MM.1S (cell line): ENCODE measurements at regions not wholly inside any gene's neighbourhood (a gene's known extent, or its start where the extent isn't known, plus 50 kb on each side); places are given as distances from the start of the nearest gene placed in this dataset.

Experiments used
- DNase-seq: peaks from one replicate; pipeline ENCODE4 v3.0.0-alpha.2; 2015
- H2AFZ ChIP-seq: fragments of 300-600 bp; sonication (generic); 2 replicates; pipeline ENCODE4 v1.6.0; 2016; ENCODE audit warnings: antibody characterized with exemption, low read length
- H3F3A ChIP-seq: fragments of 300-600 bp; sonication (generic); 2 replicates; pipeline ENCODE4 v1.6.1; 2016; ENCODE audit warnings: mild to moderate bottlenecking, antibody characterized with exemption, low read length, moderate library complexity, mixed read lengths; ENCODE audit not compliant: insufficient read depth
- H3K27ac ChIP-seq: fragments of 300-600 bp; sonication (generic); 2 replicates; pipeline ENCODE4 v1.5.1; 2016; ENCODE audit warnings: mild to moderate bottlenecking, low read length
- H3K27me3 ChIP-seq: fragments of 300-600 bp; sonication (generic); replicated peaks from 2 replicates; pipeline ENCODE4 v1.6.0; 2016; ENCODE audit warnings: low read length; ENCODE audit not compliant: insufficient read depth
- H3K36me3 ChIP-seq: fragments of 300-600 bp; sonication (generic); replicated peaks from 2 replicates; pipeline ENCODE4 v1.6.1; 2016; ENCODE audit warnings: mild to moderate bottlenecking, low read length, mixed read lengths; ENCODE audit not compliant: insufficient read depth
- H3K4me1 ChIP-seq: fragments of 300-600 bp; sonication (generic); 2 replicates; pipeline ENCODE4 v1.6.1; 2016; ENCODE audit warnings: low read length, mixed read lengths
- H3K4me2 ChIP-seq: fragments of 300-600 bp; sonication (generic); 2 replicates; pipeline ENCODE4 v1.6.0; 2016; ENCODE audit warnings: low read depth, low read length
- H3K4me3 ChIP-seq: fragments of 300-600 bp; sonication (generic); 2 replicates; pipeline ENCODE4 v1.5.1; 2016; ENCODE audit warnings: low read length, mixed read lengths
- H3K79me2 ChIP-seq: fragments of 300-600 bp; sonication (generic); 2 replicates; pipeline ENCODE4 v1.6.1; 2016; ENCODE audit warnings: mixed run types, low read length, mixed read lengths
- H3K9ac ChIP-seq: fragments of 300-600 bp; sonication (generic); 2 replicates; pipeline ENCODE4 v1.6.1; 2016; ENCODE audit warnings: low read length, mixed read lengths
- H3K9me2 ChIP-seq: fragments of 300-600 bp; sonication (generic); replicated peaks from 2 replicates; pipeline ENCODE4 v1.6.1; 2016; ENCODE audit warnings: mild to moderate bottlenecking, low read length, mixed read lengths; ENCODE audit not compliant: insufficient read depth
- H3K9me3 ChIP-seq: fragments of 300-600 bp; sonication (generic); replicated peaks from 2 replicates; pipeline ENCODE4 v1.6.1; 2016; ENCODE audit warnings: mild to moderate bottlenecking, low read length, mixed read lengths; ENCODE audit not compliant: insufficient read depth
- H4K20me1 ChIP-seq: fragments of 300-600 bp; sonication (generic); 2 replicates; pipeline ENCODE4 v1.6.1; 2016; ENCODE audit warnings: mild to moderate bottlenecking, low read length, moderate library complexity, mixed read lengths; ENCODE audit not compliant: insufficient read depth
- EZH2 ChIP-seq: fragments of 300-600 bp; sonication (generic); optimal IDR thresholded peaks from 2 replicates; pipeline ENCODE3; 2017; ENCODE audit warnings: low read depth, mild to moderate bottlenecking, antibody characterized with exemption, low read length, mixed read lengths
- EZH2phosphoT487 ChIP-seq: fragments of 300-600 bp; sonication (generic); IDR thresholded peaks from 2 replicates; pipeline ENCODE4 v1.6.1; 2018; ENCODE audit warnings: antibody characterized with exemption, low read length
- TF ChIP-seq, protein P1 (sequence below): fragments of 300-600 bp; sonication (generic); IDR thresholded peaks from 2 replicates; pipeline ENCODE4 v1.5.1; 2016; ENCODE audit warnings: antibody characterized with exemption, low read length, mixed read lengths

DNA sequence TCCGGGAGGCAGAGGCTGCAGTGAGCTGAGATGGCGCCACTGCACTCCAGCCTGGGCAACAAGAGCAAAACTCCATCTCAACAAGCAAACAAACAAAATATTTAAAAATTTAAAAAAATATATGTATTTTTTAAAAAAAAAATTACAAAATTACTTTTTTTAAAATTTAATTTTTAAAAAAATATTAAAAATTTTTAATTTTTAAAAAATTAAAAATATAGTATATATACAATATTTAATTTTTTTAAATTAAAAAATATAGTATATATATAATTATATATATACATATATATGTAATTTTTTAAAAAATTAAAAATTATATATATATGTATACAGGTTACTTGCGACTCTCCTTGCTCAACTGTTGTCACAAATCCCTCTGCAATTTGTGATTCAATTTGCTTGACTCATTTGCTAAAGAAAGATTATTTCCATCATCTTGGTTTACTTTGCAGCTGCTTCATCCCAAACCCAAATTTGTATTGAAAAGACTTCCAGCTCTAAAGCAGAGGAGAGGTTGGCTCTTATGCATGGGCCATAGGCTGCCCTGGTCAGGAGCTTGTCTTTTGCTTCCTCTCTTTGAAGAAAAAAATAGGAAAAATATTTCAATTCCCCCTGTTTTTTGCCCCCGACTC lies 247.4 kb upstream of the IRX3 start:
- TF ChIP-seq, protein P1, sequence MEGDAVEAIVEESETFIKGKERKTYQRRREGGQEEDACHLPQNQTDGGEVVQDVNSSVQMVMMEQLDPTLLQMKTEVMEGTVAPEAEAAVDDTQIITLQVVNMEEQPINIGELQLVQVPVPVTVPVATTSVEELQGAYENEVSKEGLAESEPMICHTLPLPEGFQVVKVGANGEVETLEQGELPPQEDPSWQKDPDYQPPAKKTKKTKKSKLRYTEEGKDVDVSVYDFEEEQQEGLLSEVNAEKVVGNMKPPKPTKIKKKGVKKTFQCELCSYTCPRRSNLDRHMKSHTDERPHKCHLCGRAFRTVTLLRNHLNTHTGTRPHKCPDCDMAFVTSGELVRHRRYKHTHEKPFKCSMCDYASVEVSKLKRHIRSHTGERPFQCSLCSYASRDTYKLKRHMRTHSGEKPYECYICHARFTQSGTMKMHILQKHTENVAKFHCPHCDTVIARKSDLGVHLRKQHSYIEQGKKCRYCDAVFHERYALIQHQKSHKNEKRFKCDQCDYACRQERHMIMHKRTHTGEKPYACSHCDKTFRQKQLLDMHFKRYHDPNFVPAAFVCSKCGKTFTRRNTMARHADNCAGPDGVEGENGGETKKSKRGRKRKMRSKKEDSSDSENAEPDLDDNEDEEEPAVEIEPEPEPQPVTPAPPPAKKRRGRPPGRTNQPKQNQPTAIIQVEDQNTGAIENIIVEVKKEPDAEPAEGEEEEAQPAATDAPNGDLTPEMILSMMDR: no peak
- TF ChIP-seq EZH2: no peak
- Histone ChIP-seq H3F3A (no peaks in the 10 kb centered on the region), H4K20me1 (no peaks in the 10 kb centered on the region), H3K4me3 (no peak overlapping the region), H3K4me1 (no peaks in the 10 kb centered on the region), H3K79me2 (no peaks in the 10 kb centered on the region), H3K27me3 (no peaks in the 10 kb centered on the region), H3K9me2 (no peaks in the 10 kb centered on the region), H3K27ac (no peak overlapping the region), H3K4me2 (no peak overlapping the region), H3K36me3 (no peaks in the 10 kb centered on the region), H2AFZ (no peak overlapping the region), H3K9ac (no peak overlapping the region), H3K9me3 (no peaks in the 10 kb centered on the region; the same call in 1 of the 2 replicates)
- DNase-seq: no peak

DNA sequence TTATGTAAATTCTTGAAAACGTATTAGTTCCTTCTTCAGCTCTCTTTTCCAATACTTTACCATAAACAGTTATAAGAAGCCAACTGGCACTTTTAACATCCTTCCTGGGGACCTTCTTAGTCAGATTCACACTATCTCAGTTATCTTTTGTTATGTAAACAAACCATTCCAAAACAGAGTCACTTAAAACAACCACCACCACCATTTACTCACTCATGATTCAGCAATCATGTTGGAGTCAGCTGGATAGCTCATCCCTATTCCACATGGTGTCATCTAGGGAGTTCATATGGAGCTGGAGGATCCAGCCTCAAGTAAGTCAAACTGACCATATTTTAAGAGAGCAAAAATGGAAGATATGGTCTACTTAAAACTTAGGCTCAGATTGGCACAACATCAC lies 240.3 kb upstream of the IRX3 start:
- Histone ChIP-seq H4K20me1 (no peaks in the 10 kb centered on the region), H3K27me3 (no peaks in the 10 kb centered on the region), H3K4me3 (no peak overlapping the region), H3K4me1 (no peaks in the 10 kb centered on the region), H3K27ac (no peak overlapping the region), H3K9me3 (no peaks in the 10 kb centered on the region; the same call in 1 of the 2 replicates), H3K4me2 (no peak overlapping the region), H3K9me2 (no peaks in the 10 kb centered on the region), H3F3A (no peaks in the 10 kb centered on the region), H2AFZ (no peak overlapping the region), H3K79me2 (no peaks in the 10 kb centered on the region), H3K9ac (no peak overlapping the region), H3K36me3 (no peaks in the 10 kb centered on the region)
- TF ChIP-seq EZH2phosphoT487 (no peak), EZH2 (no peak)
- TF ChIP-seq, protein P1: no peak
- no peak for DNase-seq

DNA sequence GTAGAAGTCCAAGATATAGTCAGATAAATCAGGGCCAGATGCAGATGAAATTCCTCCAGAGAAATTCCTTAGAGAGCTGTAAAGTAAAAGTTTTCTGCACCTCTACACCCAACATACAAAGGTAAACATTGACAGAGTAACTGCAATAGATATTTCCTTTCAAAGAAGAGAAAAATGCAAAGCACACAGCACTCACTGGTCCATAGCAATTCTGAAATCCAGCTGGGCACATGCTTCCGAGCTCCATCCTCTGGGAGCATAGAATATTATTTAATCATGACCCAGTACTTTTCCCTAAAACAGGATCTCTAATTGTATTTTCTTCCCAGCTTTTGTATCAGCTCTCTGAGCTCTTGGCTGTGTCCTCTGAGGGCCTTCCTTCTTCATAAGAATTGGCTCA lies 239.5 kb upstream of the IRX3 start:
- H3K4me1 ChIP-seq: no peaks in the 10 kb centered on the region
- H3K27ac ChIP-seq: no peak overlapping the region
- H3K9me3 ChIP-seq: no peaks in the 10 kb centered on the region
- no peaks in the 10 kb centered on the region for H4K20me1 ChIP-seq
- DNase-seq: no peak
- no peaks in the 10 kb centered on the region for H3K9me2 ChIP-seq
- H3K9ac ChIP-seq: no peak overlapping the region
- no peak overlapping the region for H2AFZ ChIP-seq
- H3K27me3 ChIP-seq: no peaks in the 10 kb centered on the region
- H3K4me2 ChIP-seq: no peak overlapping the region
- H3F3A ChIP-seq: no peaks in the 10 kb centered on the region
- H3K79me2 ChIP-seq: no peaks in the 10 kb centered on the region
- H3K36me3 ChIP-seq: no peaks in the 10 kb centered on the region
- TF ChIP-seq EZH2phosphoT487: no peak
- TF ChIP-seq, protein P1: no peak
- no peak for TF ChIP-seq EZH2
- no peak overlapping the region for H3K4me3 ChIP-seq
